GM06990 (cell line): ENCODE measurements at regions not wholly inside any gene's neighbourhood (a gene's known extent, or its start where the extent isn't known, plus 50 kb on each side); places are given as distances from the start of the nearest gene placed in this dataset.

Source experiments
- DNase-seq: peaks from one replicate; pipeline ENCODE4 v3.0.0-alpha.2; 2011; ENCODE audit not compliant: insufficient read length; ENCODE audit errors: extremely low read depth
- H3K27me3 ChIP-seq: replicated peaks from 2 replicates; pipeline ENCODE4 v1.6.0; 2011; ENCODE audit warnings: low read length; ENCODE audit not compliant: control insufficient read depth, insufficient read depth
- H3K36me3 ChIP-seq: 2 replicates; pipeline ENCODE4 v1.5.1; 2011; ENCODE audit warnings: low read length; ENCODE audit not compliant: control insufficient read depth, insufficient read depth
- H3K4me3 ChIP-seq: replicated peaks from 2 replicates; pipeline ENCODE4 v1.5.1; 2011; ENCODE audit warnings: low read depth, mild to moderate bottlenecking, control low read depth, low read length
- TF ChIP-seq, protein P1 (sequence below): IDR thresholded peaks from 2 replicates; pipeline ENCODE4 v1.5.1; 2011; ENCODE audit warnings: low read length, control low read depth, mild to moderate bottlenecking, inconsistent platforms; ENCODE audit not compliant: insufficient read depth, poor library complexity, severe bottlenecking

DNA sequence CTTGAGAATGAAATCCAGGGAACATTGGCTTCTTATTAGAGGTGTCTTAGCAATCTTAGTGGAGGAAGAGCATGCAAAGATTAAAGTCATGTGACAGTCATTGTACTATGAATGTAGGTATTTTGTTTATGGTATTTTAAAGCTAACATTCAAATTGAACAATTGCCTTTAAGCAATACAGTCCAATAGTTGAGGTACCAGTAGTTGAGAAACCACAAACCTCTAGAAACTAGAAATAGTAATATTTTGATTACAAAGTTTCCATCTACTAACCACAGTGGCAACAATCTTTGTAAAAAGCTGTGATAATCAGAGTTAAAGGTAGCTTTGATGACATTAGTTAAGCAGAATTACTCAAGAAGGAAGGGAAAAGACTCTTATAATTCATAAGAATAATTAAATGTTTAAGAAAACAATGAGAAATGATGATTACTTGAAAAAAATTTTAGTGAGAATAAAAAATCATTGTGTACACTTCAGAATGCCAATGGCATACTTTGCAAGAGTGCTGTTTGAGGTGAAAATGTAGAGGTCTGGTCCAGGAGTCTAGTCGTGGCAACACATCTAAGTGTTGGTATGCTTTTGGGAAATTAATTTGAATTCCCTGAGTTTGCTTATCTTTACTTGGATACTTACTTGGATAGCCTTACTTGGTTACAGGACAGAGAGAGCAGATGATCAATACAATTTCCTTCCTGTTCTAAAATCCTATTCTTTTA lies 104.9 kb upstream of the PTGFR start:
- no peak overlapping the region for H3K4me3 ChIP-seq
- H3K27me3 ChIP-seq = no peaks in the 10 kb centered on the region
- H3K36me3 ChIP-seq = no peaks in the 10 kb centered on the region
- no peak for DNase-seq
- TF ChIP-seq, protein P1, sequence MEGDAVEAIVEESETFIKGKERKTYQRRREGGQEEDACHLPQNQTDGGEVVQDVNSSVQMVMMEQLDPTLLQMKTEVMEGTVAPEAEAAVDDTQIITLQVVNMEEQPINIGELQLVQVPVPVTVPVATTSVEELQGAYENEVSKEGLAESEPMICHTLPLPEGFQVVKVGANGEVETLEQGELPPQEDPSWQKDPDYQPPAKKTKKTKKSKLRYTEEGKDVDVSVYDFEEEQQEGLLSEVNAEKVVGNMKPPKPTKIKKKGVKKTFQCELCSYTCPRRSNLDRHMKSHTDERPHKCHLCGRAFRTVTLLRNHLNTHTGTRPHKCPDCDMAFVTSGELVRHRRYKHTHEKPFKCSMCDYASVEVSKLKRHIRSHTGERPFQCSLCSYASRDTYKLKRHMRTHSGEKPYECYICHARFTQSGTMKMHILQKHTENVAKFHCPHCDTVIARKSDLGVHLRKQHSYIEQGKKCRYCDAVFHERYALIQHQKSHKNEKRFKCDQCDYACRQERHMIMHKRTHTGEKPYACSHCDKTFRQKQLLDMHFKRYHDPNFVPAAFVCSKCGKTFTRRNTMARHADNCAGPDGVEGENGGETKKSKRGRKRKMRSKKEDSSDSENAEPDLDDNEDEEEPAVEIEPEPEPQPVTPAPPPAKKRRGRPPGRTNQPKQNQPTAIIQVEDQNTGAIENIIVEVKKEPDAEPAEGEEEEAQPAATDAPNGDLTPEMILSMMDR = no peak

DNA sequence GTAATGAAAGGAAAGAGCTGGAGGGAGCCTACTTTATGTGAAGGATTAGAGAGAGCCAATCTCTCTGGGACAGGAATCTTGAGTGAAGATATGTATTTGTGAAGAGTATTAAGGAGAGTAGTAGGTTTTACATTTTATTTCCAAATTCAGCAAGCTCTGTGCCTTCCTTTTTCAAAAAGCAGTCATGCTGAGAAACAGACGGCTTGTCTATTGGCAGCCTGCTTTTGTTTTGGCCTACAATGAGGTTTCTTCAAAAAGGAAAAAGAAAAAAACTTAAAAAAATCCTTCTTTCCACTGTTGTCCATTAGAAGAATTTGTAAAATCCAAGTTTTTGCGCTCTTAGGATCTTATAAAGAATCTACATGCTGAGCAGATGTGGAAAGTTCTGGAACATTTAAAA lies 103.6 kb upstream of the PTGFR start:
- no peak for DNase-seq
- H3K4me3 ChIP-seq = no peak overlapping the region
- H3K27me3 ChIP-seq = no peaks in the 10 kb centered on the region
- TF ChIP-seq, protein P1 = no peak
- no peaks in the 10 kb centered on the region for H3K36me3 ChIP-seq

DNA sequence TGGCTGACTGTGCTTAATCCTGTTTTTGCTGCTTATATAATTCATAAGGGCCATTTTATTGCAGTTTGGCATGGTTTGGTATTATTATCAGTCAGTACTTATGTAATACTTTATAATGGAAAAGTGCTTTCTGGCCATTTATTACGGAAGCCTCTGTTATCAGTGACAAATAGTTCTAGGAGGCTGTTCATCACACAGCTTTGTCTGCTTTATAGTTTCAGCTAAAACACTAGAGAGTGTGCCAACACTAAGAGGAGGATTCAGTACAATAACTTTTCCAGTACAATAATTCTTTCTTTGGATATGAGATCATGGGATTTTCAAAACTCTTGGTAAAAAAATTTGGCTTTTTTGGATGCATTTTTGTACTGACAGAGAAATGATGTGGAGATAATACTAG lies 102.9 kb upstream of the PTGFR start:
- TF ChIP-seq, protein P1 = no peak
- Histone ChIP-seq H3K4me3 (no peak overlapping the region), H3K36me3 (no peaks in the 10 kb centered on the region), H3K27me3 (no peaks in the 10 kb centered on the region)
- DNase-seq = no peak

DNA sequence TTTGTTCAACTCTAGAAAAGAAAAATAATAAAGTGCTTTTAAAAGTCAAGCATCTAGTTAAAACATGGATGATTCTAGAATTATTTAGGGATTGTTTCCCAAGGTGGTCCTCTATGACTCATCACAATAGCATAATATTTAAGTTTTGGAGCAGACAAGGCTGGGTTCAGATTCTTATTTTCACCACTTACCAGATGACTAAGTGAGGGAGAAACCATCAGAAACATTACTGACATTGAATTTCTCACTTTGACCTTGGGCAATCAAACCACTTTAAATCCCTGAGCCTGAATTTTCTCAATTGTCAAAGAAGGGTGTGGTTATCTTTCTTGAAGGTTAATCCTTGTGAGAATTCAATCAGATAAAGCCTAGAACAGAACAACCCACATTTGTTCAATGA lies 102.5 kb upstream of the PTGFR start:
- no peaks in the 10 kb centered on the region for H3K36me3 ChIP-seq
- H3K4me3 ChIP-seq = no peak overlapping the region
- no peak for DNase-seq
- no peaks in the 10 kb centered on the region for H3K27me3 ChIP-seq
- TF ChIP-seq, protein P1 = no peak

DNA sequence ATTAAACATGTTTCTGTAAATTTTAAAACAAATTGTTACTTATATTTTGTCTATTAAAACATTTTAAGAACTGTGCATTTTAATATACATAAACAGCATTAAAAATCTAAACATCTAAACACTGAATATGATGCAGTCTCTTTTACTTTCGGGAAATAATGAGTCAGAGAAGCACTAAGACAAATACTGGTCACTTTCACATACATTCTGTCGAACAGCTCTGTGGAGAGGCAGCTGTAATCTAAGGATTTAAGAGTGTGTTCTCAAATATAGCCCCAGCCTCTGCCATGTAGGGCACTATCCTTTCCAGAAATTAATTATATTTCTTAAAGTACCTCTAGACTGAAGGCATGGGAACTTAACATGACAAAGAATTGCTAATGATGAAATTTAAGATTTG lies 89.6 kb upstream of the PTGFR start:
- Histone ChIP-seq H3K36me3 (no peaks in the 10 kb centered on the region), H3K4me3 (no peak overlapping the region), H3K27me3 (no peaks in the 10 kb centered on the region)
- TF ChIP-seq, protein P1 = no peak
- DNase-seq = no peak

DNA sequence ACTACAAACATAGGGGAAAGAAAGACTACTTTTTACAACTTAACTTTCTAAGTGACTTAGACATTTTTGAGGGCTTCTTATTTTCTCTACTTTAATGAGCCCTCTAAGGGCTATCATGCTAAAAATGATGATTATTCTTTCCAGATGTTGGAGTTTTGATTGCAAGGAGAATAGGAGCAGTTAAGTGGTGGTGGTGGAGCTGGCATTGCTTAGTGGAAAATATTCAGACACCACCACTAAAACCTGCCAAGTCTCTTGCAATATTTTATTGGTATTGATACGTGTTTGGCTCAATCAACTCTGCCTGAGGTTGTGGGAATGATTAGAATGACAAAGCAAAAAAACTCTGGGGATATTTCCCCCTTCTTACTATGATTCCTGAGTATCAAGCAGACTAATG lies 82.6 kb upstream of the PTGFR start:
- no peak overlapping the region for H3K4me3 ChIP-seq
- TF ChIP-seq, protein P1 = no peak
- H3K36me3 ChIP-seq = no peaks in the 10 kb centered on the region
- H3K27me3 ChIP-seq = no peaks in the 10 kb centered on the region
- no peak for DNase-seq
